MCF 10A (cell line): ENCODE measurements at regions not wholly inside any gene's neighbourhood (a gene's known extent, or its start where the extent isn't known, plus 50 kb on each side); places are given as distances from the start of the nearest gene placed in this dataset.

Source experiments
- BruUV-seq: library from RNA; stranded (reverse); fragments of 400-500 nt; replicated peaks from 2 replicates; lab custom pipeline; 2021; lab: Mats Ljungman, UMichigan
- CTCF ChIA-PET: fragments of 300-600 bp; sonication (Branson Sonifier 250); formaldehyde crosslinking; extraction: SDS; loops from one replicate; lab custom pipeline; 2021; ENCODE audit warnings: antibody characterized with exemption, inconsistent platforms; lab: Yijun Ruan, JAX
- POLR2A ChIA-PET: fragments of 300-600, 350-650 bp; sonication (Branson Sonifier 250); formaldehyde crosslinking; extraction: SDS; loops from one replicate; lab custom pipeline; 2020; ENCODE audit warnings: antibody characterized with exemption, inconsistent platforms; lab: Yijun Ruan, JAX
- DNase-seq: peaks from one replicate; pipeline ENCODE4 v3.0.0-alpha.2; 2018; ENCODE audit not compliant: unreplicated experiment
- H3K27ac Mint-ChIP-seq: one replicate; pipeline ENCODE4 v1.8.0; 2022; ENCODE audit warnings: mild to moderate bottlenecking, low read depth, mixed read lengths; ENCODE audit not compliant: unreplicated experiment
- H3K27me3 Mint-ChIP-seq: one replicate; pipeline ENCODE4 v1.8.0; 2022; ENCODE audit warnings: mixed read lengths; ENCODE audit not compliant: insufficient read depth, unreplicated experiment
- H3K36me3 Mint-ChIP-seq: one replicate; pipeline ENCODE4 v1.8.0; 2022; ENCODE audit warnings: mild to moderate bottlenecking, moderate library complexity, mixed read lengths; ENCODE audit not compliant: insufficient read depth, unreplicated experiment
- H3K4me1 Mint-ChIP-seq: one replicate; pipeline ENCODE4 v1.8.0; 2022; ENCODE audit warnings: mixed read lengths; ENCODE audit not compliant: insufficient read depth, unreplicated experiment
- H3K4me3 Mint-ChIP-seq: one replicate; pipeline ENCODE4 v1.8.0; 2022; ENCODE audit warnings: mild to moderate bottlenecking, moderate library complexity, mixed read lengths; ENCODE audit not compliant: unreplicated experiment
- H3K9me3 Mint-ChIP-seq: one replicate; pipeline ENCODE4 v1.8.0; 2022; ENCODE audit warnings: mixed read lengths; ENCODE audit not compliant: unreplicated experiment
- CTCF ChIP-seq: fragments of 200-600 bp; IDR thresholded peaks from one replicate; pipeline ENCODE4 v1.8.0; 2022; ENCODE audit warnings: antibody characterized with exemption, mild to moderate bottlenecking; ENCODE audit not compliant: unreplicated experiment
- intact Hi-C: fragments of 100-400 bp; cut with micrococcal nuclease; formaldehyde crosslinking; loops from 2 replicates; pipeline ENCODE4 v1.14.1; 2022

GRCh38 chr4:127246963-127247952 lies 385.5 kb upstream of the INTU start:
- Mint-ChIP-seq H3K9me3 (no peaks in the 10 kb centered on the region), H3K4me1 (peaks cover 21% of the 10 kb centered on the region), H3K36me3 (no peaks in the 10 kb centered on the region), H3K27me3 (no peaks in the 10 kb centered on the region), H3K4me3 (no peak overlapping the region), H3K27ac (peak overlapping the region; percentile 66)
- ChIA-PET CTCF (interaction anchor here (0.5 kb wide), 1 partner anchor 66 kb away, joined by 3 read pairs; no protein-coding TSS in a partner anchor), POLR2A (no interaction called here)
- BruUV-seq: no TSS peak
- no peak for TF ChIP-seq CTCF
- DNase-seq: no peak
- intact Hi-C loops: no loop called here

- Mint-ChIP-seq H3K36me3 (no peaks in the 10 kb centered on the region), H3K27me3 (no peaks in the 10 kb centered on the region), H3K27ac (peak overlapping the region; percentile 54), H3K4me1 (peaks cover 21% of the 10 kb centered on the region), H3K4me3 (no peak overlapping the region), H3K9me3 (no peaks in the 10 kb centered on the region)
- CTCF ChIA-PET: no interaction called here
- POLR2A ChIA-PET: interaction anchor here (0.6 to 0.9 kb wide), 2 partner anchors 34 to 1179 kb away, joined by 3 read pairs; no protein-coding TSS in a partner anchor
- DNase-seq: peak; percentile 19
- intact Hi-C loops: no loop called here
- TF ChIP-seq CTCF: no peak
- BruUV-seq: no TSS peak
Measured at GRCh38 chr4:127249066-127249766, 383.5 kb upstream of the INTU start.

GRCh38 chr4:127249767-127250108 lies 383.0 kb upstream of the INTU start:
- H3K4me1 Mint-ChIP-seq: peaks cover 21% of the 10 kb centered on the region
- H3K27ac Mint-ChIP-seq: peak overlapping the region; percentile 54
- no peak for TF ChIP-seq CTCF
- CTCF ChIA-PET: no interaction called here
- H3K36me3 Mint-ChIP-seq: no peaks in the 10 kb centered on the region
- no peak overlapping the region for H3K4me3 Mint-ChIP-seq
- H3K27me3 Mint-ChIP-seq: no peaks in the 10 kb centered on the region
- no peak for DNase-seq
- POLR2A ChIA-PET: interaction anchor here (0.9 kb wide), 1 partner anchor 34 kb away, joined by 3 read pairs; no protein-coding TSS in a partner anchor
- BruUV-seq: no TSS peak
- no peaks in the 10 kb centered on the region for H3K9me3 Mint-ChIP-seq
- intact Hi-C loops: no loop called here

- H3K27me3 Mint-ChIP-seq: no peaks in the 10 kb centered on the region
- ChIA-PET POLR2A (no interaction called here), CTCF (no interaction called here)
- H3K4me1 Mint-ChIP-seq: peaks cover 21% of the 10 kb centered on the region
- intact Hi-C loops: no loop called here
- H3K4me3 Mint-ChIP-seq: no peak overlapping the region
- H3K27ac Mint-ChIP-seq: no peak overlapping the region
- no peaks in the 10 kb centered on the region for H3K9me3 Mint-ChIP-seq
- BruUV-seq: no TSS peak
- no peak for TF ChIP-seq CTCF
- no peaks in the 10 kb centered on the region for H3K36me3 Mint-ChIP-seq
- DNase-seq: no peak
Measured at GRCh38 chr4:127250577-127250976, 382.2 kb upstream of the INTU start.
